HG03045 (cell line): ENCODE measurements at regions not wholly inside any gene's neighbourhood (a gene's known extent, or its start where the extent isn't known, plus 50 kb on each side); places are given as distances from the start of the nearest gene placed in this dataset.

ENCODE experiments used
- ATAC-seq: cut with Tn5 transposase; IDR thresholded peaks from one replicate; pipeline ENCODE4 v1.9.1; 2021; ENCODE audit warnings: mild to moderate bottlenecking, moderate library complexity; ENCODE audit not compliant: unreplicated experiment

DNA sequence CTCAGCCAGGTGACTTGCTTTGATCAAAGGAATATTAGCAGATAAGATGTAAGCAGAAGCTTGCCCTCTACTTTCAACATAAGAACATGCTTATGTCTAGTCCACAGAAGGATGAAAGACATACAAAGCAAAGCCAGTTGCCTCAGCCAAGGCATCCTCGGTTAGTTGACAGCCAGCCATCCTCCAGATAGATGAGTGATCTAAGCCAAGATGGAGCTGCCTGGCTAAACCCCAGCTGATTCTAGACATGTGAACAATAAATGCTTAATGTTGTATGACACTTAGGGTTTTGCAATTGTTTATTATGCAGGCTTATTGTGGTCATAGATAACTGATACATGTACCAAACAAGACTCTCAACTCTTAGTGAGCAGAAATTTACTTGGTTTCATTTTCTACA, 157.6 kb upstream of the TMTC2 start:
- ATAC-seq = no peak

DNA sequence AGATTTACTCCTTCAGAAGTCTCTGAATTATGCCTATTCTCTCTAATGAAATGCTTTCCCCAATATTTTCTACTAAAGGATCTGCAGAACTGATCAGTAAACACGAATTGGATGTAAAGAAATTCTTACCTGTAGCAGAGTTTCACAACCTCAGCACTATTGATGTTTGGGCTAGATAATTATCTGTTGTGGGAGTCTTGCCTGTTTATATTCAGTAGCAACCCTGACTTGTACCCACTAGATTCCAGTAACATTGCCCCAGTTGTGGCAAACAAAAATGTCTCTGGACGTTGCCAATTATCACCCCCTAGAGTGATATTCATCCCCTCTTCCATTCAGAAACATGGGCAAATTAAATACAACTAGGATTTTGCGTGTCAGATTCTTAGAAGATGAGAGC, 156.8 kb upstream of the TMTC2 start:
- ATAC-seq = no peak

DNA sequence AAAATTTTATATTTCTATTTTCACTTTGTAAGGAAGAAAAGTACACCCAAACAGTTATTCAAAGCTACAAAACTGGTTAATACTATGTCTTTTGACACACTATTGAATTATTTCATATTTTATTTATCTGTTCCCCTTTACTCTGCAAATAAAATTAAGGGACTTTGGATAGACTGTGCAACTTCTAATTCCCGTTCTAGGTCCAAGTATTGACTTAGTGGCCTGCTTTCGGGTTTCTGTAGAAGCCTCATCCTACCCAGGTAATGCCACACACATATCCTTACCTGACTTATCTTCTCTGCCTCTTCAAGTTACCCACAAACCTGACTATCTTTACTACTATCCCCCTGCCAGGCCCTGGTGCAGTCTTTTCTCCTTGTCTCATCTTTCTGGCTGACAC, 156.3 kb upstream of the TMTC2 start:
- ATAC-seq = no peak

DNA sequence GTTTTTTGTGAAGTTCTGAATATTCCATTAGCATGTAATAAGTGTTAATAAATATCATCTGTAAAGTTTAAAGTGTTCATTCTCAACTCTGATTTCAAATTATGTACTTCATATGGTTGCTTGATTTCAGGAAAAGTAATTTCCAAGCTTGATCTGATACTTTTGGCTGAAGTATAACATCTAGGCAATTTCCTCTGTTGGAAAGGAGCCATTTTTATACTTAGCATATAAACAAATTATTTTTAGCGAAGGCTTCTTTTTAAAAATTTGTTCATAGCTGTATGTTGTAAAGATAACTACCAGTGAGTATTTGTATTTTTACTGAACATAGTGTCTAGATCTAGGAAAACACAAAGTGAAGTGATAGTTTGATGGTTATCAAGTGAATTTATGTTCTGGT, 153.4 kb upstream of the TMTC2 start:
- ATAC-seq = no peak

DNA sequence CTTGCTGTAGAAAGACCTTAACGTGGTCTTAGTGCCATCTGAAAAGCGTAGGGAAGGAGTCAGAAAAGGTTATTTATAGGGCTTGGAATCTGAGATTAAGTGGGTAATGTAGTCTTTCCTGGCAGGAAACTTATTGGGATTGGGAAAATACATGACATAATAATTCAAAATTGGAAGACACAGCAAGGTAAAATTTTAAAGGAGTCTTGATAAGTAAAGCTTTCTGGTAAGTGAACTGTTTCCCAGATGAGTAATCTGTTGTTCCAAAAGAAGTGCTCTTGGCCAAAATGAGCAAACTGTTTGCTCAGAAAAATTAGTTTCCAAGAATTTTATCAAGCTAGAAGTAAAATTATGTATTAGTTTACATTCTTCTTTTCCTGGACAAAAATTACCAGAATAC, 149.3 kb upstream of the TMTC2 start:
- no peak for ATAC-seq

DNA sequence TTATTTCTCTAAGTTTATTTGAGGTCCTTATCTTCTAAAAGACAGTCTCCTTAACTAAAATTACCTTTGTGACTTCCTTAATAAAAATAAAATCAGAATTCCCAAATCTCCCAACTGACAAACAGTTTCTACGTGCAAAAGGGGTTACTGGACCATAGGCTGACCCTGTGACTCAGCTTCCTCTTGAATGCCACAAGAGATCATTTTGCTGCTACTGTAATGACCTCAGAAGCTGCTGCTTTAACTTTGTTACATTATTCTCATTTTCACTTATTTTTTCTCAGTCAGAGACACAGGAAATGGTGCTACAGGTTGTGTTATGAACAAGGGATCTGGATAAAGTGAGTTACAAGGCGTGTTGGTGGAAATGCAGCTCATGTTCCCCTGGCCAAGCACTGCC, 132.2 kb upstream of the TMTC2 start:
- no peak for ATAC-seq

DNA sequence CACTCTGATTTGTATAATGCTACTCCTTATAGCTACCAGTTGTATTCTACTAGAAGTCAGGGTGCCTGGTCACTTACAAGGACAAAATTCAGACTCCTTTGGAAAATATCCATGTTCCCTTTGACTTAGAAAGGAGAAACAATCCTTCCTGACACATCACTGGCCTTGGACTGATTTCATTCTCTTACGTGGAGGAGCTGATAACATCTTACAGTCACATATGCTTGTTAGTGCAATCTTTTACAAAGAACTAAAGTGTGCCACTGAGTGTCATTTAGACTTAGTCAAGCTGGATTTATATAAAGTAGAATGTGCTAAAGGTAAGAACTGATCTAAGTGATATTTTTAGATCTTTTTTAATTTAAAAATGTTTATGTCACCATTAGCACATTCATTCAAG, 131.0 kb upstream of the TMTC2 start:
- ATAC-seq = no peak

DNA sequence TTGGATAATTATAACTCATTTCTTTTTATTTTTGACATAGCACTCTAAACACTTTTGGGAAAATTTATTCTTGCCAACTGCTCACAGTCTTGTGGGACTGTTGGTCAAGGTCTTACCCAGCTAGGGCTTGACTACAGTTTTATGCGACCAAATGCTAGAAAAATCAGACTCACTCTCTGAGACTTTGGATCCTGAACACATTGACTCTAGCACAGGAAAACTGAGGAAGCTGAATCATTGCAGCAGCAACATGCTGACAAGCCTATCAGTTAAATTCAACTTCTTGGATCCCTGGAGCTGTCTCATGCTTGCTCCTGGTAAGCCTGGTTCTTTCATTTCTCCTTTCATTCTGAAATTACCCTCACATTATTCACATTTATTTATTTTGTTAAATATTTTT, 120.7 kb upstream of the TMTC2 start:
- no peak for ATAC-seq

DNA sequence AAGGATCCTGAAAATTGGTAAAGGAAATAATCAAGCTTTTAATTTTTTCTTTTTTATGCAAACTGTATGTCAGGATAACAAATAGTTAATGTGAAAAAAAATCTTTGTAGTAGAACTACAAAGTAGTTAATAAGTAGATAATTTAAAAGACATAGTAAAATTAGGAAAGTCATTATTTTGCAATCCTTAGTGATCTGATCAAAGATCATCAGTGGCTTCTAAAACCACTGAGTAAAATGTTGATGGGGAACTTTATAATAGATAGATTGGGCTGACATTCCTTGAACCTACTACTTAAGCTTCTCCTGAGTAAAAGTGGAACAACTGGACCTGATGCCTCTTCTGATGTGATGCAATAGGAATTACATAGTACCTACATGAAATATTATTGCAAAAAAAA, 119.0 kb upstream of the TMTC2 start:
- no peak for ATAC-seq

DNA sequence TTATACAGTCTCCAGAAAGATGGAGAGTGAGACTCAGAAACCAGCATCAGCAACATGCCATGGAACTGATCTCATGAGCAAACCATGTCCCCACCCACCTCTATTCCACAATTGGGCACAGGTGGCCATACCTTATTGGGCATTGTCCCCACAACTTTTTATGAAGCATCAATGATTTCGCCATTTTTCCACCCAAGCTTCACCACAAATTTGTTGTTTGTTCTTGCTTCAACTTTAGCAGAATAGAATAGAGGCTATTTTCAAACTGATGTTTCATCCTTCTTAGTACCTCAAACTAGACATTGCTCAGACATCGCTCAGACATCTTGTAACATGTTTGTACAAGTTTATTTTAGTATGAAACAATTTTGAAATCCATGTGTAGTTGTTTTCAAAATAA, 112.5 kb upstream of the TMTC2 start:
- no peak for ATAC-seq

DNA sequence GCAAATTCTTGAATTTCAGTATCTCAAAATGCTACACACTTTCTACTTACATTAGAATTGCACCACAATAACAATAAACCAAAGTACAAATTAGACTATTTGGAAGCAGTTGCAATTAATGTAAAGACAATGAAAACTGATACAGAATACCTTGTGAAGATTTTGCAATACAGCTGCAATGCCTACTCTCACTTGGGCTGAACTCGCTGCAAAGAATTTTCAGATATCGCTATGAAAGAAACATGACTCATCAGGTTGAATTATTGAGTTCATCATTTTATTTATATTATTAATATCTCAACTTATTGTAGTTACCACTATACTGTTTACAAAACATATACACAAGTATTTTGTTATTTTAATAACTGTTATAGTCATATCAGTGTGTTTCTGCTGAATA, 108.0 kb upstream of the TMTC2 start:
- ATAC-seq = no peak

DNA sequence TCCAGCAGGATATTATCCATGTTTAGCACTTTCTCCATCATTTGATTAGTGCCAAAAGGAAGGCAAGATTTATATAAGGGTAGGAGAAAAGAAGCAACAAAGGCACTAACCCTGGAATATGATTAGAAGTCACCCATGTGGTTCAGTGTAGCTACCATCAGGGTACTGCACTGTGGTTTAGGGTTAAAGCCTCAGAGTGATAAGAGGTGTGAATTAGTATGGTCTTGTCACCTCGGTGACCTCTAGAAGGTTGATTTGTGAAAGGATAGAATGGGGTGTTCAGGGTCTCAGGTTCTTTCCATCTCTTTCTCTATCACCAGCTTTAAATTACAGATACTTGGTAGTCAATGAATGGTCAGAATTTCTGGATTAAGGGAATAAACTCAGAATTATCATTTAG, 103.0 kb upstream of the TMTC2 start:
- ATAC-seq = no peak

DNA sequence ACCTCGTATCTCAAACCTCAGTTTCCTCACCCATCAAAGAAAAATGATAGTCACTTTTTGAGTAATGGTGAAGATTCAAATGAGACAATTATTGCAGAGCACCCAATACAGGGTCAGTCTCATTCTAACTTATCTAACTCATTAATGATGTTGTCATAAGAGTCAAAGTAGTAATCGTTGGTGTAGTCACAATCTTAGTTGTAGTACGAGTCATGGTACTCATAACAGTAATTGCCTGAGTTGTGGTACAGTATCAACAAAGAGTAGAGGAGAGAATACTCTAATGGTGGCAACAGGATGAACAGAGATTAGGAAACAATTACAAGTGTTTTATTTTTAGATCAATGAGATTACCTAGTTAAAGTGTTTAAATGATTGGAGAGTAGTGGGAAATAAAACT, 93.6 kb upstream of the TMTC2 start:
- ATAC-seq = peak; percentile 54

DNA sequence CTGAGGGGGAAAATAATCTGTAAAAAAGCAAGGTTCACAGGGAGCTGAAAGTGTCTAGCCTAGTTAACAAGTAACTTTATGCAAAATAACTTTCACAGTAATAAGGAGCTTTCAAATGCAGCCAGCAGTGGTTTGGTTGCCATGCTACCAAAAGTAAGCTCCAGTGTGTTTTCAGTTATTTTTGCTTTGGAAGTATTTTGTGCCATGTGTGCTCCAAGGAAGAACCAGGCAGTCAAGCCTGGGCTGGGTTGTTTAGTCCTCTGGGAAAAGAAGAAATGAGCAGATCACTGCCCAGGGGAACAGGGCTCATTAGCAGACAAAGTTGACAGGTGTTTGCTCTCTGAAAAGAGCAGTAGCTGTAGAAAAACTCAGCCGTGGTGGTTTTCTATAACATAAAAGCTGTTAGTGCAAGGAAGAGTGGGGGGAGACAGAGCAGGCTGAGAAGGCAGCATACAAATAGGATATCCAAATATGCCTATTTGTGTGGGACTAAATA, 92.8 kb upstream of the TMTC2 start:
- peak; percentile 95 for ATAC-seq

DNA sequence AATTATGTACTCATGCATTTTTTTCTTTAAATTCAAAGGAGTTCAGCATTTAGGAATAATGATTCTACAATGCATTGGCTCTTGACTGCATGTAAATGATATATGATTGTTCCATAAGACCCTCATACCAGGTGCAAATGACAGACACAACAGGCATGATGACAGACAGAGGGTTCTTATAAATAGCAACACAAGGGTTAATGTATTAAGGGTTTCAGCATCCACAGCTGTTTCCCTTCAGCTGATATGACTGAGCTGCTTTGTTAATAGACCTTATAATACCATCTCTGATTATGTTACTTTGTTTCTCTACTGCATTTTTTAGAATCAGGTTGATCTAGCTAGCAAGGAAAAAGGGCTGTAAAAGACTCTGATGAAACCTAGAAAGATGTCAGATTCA, 90.8 kb upstream of the TMTC2 start:
- ATAC-seq = no peak

DNA sequence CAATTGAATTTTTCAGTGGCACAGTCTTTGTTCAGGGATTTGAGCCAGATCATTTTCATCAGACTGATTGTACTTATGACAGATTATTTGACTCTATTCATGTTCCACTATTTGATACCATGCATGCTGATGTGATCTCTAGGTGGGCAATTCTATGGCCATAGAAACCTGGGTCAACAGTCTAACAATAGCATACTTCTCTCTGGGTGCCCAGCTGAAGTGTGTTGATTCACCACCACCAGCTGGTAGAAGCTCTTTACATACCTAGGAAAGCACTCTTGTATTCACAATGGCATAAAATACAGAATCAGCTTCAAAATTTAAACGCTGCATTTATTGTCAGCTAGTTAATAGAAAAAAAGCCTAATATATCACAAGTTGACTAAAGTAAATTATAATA, 90.2 kb upstream of the TMTC2 start:
- no peak for ATAC-seq

DNA sequence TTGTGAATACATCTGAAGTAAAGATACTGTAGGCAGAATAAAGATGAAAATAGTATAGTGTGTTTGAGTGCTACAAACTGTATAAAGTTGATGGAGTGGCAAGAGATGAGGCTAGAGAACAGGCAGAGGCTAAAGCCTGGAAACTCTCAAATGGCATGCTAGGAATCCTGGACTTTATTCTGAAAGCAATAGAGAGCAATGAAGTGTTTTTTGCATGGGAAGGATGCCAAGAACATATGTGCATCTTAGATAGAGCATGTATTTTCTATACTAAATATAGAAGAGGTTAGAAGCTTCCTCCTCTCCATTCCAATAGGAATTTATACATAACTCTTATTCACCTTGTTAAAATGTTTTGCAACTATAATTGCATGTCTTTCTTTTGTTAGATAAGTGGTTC, 86.3 kb upstream of the TMTC2 start:
- ATAC-seq = no peak

DNA sequence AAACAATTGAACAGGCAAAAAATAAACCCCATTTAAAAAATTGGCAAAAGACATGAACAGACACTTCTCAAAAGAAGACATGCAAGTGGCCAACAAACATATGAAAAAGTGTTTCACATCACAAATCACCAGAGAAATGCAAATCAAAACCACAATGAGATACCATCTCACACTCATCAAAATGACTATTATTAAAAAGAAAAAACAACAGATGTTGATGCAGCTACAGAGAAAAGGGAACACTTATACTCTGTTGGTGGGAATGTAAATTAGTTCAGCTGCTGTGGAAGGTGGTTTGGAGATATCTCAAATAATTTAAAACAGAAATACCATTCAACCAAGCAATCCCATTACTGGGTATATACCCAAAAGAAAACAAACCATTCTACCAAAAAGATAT, 83.1 kb upstream of the TMTC2 start:
- ATAC-seq = peak; percentile 74

DNA sequence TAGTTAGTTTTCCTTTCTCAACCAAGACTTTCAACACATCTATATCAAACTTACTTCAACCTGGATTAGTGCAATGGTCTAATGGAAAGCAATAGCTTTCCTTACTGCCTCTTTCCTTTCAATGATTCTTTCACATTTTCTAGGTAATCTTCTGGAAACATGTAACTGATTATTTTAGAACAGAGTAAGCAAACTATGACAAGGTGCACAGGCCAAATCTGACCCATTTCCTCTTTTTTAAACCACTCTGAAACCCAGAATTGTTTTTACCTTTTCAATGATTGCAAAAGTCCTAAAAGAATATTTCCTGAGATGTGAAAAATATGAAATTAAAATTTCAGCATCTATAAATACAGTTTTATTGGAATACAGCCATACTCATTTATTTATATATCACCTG, 81.6 kb upstream of the TMTC2 start:
- no peak for ATAC-seq

DNA sequence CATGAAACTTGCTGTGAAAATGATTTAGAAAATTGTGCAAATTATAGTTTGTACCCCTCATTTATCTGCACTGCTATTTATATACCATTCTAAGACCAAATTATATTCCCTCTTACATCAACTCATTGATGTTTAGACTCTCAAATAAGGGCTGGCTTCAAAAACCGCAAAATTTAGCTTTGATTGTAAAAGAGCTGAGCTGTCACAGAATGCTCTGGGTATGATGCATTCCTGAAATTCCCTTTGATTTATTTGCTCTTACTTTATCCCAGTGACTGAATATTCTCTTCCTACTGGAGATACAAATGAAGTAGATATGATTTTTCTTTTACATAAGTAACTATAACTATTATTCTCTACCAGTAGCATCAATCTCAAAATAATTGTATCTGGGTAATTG, 78.0 kb upstream of the TMTC2 start:
- ATAC-seq = no peak

DNA sequence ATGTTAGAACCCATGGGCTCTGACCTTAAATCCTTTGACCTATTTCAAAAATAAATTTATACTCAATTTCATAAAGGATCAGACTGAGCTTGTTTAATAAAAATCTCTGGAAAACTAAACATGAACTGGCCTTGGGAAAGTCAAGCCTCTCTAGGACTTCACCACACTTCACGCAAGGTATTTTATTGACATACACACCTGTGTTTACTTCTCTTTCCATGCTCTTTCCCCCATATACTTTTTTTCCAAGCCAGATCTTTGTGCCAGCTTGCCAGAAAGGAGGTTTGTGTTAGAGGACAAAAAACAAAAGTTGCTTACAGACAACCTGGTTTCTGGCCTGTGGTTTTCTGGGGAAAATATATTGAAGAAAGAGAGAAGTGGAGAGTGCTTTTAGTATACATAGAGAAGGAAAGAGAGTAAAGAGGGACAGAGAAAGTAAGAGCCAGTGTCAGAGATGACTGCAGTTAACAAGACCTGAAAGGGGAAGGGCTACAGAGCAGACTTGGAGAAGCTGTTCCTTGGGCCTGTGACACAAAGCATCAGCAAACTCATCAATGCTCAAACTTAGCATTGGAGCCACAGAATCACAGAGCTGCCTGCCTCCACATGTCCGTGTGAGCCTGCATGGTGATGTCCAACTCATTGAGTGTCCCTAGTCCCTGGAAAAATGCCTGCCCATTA, 77.3 kb upstream of the TMTC2 start:
- no peak for ATAC-seq

DNA sequence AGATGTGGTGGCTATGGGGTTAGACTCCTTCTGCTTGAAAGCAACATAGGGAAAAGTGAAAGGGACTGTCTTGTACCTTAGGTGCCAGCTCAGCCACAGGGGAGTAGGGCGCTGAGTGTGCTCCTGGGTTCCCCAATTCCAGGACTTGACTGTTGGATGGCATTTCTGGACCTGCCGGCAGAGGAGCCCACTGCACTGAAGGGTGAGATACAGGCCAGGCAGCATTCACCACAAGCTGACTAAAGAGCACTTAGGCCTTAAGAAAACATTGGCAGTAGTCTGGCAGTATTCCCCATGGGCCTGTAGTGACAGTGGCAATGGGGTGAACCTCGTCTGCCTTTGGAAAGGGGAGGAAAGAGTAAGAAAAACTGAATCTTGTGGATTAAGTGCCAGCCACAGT, 67.1 kb upstream of the TMTC2 start:
- no peak for ATAC-seq

DNA sequence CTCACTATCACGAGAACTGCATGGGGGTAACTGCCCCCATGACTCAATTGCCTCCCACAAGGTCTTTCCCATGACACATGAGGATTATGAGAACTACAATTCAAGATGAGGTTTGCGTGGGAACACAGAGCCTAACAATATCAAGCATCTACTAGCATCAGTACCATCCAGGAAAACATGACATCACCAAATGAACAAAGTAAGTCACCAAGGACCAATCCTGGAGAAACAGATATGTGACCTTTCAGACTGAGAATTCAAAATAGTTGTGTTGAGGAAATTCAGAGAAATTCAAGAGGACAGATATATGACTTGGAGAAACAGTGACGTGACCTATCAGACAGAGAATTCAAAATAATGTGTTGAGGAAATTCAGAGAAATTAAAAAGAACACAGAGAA, 65.8 kb upstream of the TMTC2 start:
- ATAC-seq = no peak
